RWPE2 (cell line): ENCODE measurements at regions not wholly inside any gene's neighbourhood (a gene's known extent, or its start where the extent isn't known, plus 50 kb on each side); places are given as distances from the start of the nearest gene placed in this dataset.

Experiments
- ATAC-seq: fragments of 200-7000 bp; cut with Tn5 transposase; 3 replicates; pipeline ENCODE4 v1.9.1; 2021; ENCODE audit warnings: low read depth
- DNase-seq: peaks from one replicate; pipeline ENCODE4 v3.0.0-alpha.2; 2020; ENCODE audit warnings: low spot score
- H3K27ac ChIP-seq: fragments of 450-650 bp; 2 replicates; pipeline ENCODE4 v1.5.1; 2017; ENCODE audit warnings: mild to moderate bottlenecking; ENCODE audit not compliant: poor library complexity, severe bottlenecking
- H3K27me3 ChIP-seq: fragments of 250-450 bp; sonication (Bioruptor Pico); 2 replicates; pipeline ENCODE4 v1.5.1; 2021; ENCODE audit warnings: mild to moderate bottlenecking, moderate library complexity; ENCODE audit not compliant: insufficient read depth, poor library complexity, severe bottlenecking
- H3K36me3 ChIP-seq: fragments of 250-450 bp; sonication (Bioruptor Pico); 2 replicates; pipeline ENCODE4 v1.5.1; 2020; ENCODE audit warnings: low read depth, mild to moderate bottlenecking, moderate library complexity
- H3K4me1 ChIP-seq: fragments of 250-450 bp; sonication (Bioruptor Pico); 2 replicates; pipeline ENCODE4 v1.5.1; 2021; ENCODE audit warnings: mild to moderate bottlenecking, moderate library complexity; ENCODE audit not compliant: insufficient read depth, poor library complexity, severe bottlenecking
- H3K4me3 ChIP-seq: fragments of 250-450 bp; sonication (Bioruptor Pico); 2 replicates; pipeline ENCODE4 v1.5.1; 2021; ENCODE audit warnings: mild to moderate bottlenecking, moderate library complexity; ENCODE audit not compliant: severe bottlenecking
- H3K9me3 ChIP-seq: fragments of 250-450 bp; sonication (Bioruptor Pico); 2 replicates; pipeline ENCODE4 v1.5.1; 2021; ENCODE audit warnings: mild to moderate bottlenecking, moderate library complexity; ENCODE audit not compliant: severe bottlenecking
- CTCF ChIP-seq: fragments of 450-650 bp; IDR thresholded peaks from one replicate; pipeline ENCODE4 v1.5.1; 2017; ENCODE audit warnings: mild to moderate bottlenecking, moderate library complexity; ENCODE audit not compliant: poor library complexity, severe bottlenecking

DNA sequence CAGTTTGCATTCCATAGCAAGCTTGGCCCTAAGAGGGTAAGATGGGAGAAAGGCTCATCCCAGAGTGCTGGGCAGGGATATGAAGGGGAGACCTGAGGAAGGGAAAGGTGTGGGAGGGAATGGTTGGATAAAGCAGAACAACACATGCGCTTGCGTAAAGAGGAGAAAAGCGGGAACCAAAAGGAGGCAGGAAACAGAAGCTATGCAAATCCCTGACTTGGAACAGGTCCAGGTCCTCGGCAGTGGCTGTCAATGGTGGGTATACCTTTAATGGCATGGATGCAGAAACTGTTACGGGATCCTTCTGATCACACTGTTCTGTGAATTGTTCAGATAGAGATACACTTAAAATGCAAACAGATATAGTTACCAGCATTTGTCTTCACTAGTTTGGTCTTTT, 455.6 kb downstream of the SIPA1L2 start:
- no peak for TF ChIP-seq CTCF
- ATAC-seq (no peak), DNase-seq (no peak)
- H3K4me3 ChIP-seq = no peak overlapping the region
- no peaks in the 10 kb centered on the region for H3K36me3 ChIP-seq
- no peak overlapping the region for H3K27ac ChIP-seq
- no peaks in the 10 kb centered on the region for H3K9me3 ChIP-seq
- no peaks in the 10 kb centered on the region for H3K27me3 ChIP-seq
- no peaks in the 10 kb centered on the region for H3K4me1 ChIP-seq

DNA sequence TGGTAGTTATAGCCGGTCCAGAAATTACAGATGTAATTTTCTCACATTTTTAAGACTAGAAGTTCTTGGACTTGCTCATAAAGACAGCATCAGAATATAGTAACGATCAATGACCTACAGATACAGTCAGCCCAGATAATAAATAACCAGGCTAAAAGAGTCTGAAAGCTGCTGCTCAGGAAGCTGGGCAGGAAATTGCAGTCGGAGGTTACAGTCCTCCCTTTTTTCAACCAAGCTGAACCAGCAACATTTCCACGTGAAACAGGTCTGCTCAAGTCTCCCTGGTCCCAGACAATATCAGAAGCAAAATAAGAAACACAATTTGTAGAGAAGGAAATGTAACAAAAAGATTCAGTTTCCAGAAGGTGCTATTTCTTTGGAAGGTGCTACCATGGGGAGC, 457.4 kb downstream of the SIPA1L2 start:
- no peak overlapping the region for H3K27ac ChIP-seq
- H3K36me3 ChIP-seq = no peaks in the 10 kb centered on the region
- H3K27me3 ChIP-seq = no peaks in the 10 kb centered on the region
- no peaks in the 10 kb centered on the region for H3K4me1 ChIP-seq
- no peaks in the 10 kb centered on the region for H3K9me3 ChIP-seq
- ATAC-seq (no peak), DNase-seq (no peak)
- no peak overlapping the region for H3K4me3 ChIP-seq
- TF ChIP-seq CTCF = no peak

DNA sequence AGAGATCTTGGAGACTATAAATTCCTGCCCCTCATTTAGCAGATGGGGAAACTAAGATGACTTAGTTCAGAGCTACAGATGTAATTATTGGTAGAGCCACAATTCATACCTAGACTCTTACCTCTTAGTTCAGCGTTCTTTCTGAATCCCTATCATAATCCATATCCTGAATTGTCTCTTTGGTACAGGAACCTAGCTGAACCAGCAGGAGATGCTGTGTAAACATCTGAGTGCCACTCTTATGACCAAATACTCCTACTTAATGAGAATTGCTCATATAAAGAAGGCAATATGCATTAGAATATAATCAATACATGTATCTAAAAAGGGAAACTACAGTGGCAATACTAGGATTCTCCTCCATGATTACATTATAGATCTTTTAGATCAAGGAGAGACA, 459.0 kb downstream of the SIPA1L2 start:
- Histone ChIP-seq H3K27me3 (no peaks in the 10 kb centered on the region), H3K4me1 (no peaks in the 10 kb centered on the region)
- no peak for TF ChIP-seq CTCF

DNA sequence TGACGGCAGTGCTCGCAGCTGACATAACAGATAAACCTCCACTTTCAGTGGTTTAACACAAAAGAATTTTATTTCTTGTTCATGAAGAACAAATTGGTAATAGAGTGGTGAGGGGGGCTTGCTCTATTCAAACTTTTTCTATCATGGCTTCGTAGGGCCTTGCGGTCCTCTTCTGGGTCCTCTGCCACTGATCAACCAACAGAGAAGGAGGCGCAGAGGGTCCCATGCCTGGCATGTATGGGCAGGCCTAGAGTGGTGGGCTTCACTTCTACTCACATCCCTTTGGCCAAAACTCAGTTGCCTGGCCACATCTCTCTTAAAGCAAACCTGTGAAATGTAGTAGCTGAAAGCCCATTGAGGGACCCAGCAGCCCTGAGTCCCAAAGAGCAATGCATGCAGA, 460.5 kb downstream of the SIPA1L2 start:
- TF ChIP-seq CTCF = no peak
- no peaks in the 10 kb centered on the region for H3K27me3 ChIP-seq
- H3K4me1 ChIP-seq = no peaks in the 10 kb centered on the region
- ATAC-seq (no peak), DNase-seq (no peak)
- no peaks in the 10 kb centered on the region for H3K9me3 ChIP-seq
- H3K4me3 ChIP-seq = no peak overlapping the region
- no peaks in the 10 kb centered on the region for H3K36me3 ChIP-seq
- no peak overlapping the region for H3K27ac ChIP-seq

More for the DNA sequence above, 459.0 kb downstream of the SIPA1L2 start:
- DNase-seq (no peak), ATAC-seq (no peak)
- no peaks in the 10 kb centered on the region for H3K9me3 ChIP-seq
- H3K27ac ChIP-seq = no peak overlapping the region
- H3K36me3 ChIP-seq = no peaks in the 10 kb centered on the region
- H3K4me3 ChIP-seq = no peak overlapping the region

- H3K9me3 ChIP-seq = no peaks in the 10 kb centered on the region
- no peaks in the 10 kb centered on the region for H3K27me3 ChIP-seq
- ATAC-seq = no peak
- no peak for DNase-seq
- no peaks in the 10 kb centered on the region for H3K36me3 ChIP-seq
- H3K27ac ChIP-seq = no peak overlapping the region
- no peak for TF ChIP-seq CTCF
- H3K4me1 ChIP-seq = no peaks in the 10 kb centered on the region
- no peak overlapping the region for H3K4me3 ChIP-seq
Observed at GRCh38 chr1:232168508-232168907, 461.4 kb downstream of the SIPA1L2 start.
